GM21576 (cell line): ENCODE measurements at regions not wholly inside any gene's neighbourhood (a gene's known extent, or its start where the extent isn't known, plus 50 kb on each side); places are given as distances from the start of the nearest gene placed in this dataset.

Experiments
- ATAC-seq: cut with Tn5 transposase; IDR thresholded peaks from one replicate; pipeline ENCODE4 v1.9.1; 2021; ENCODE audit warnings: mild to moderate bottlenecking, moderate library complexity; ENCODE audit not compliant: unreplicated experiment

- no peak for ATAC-seq
Observed at GRCh38 chr5:58403822-58404433, 56.0 kb downstream of the PLK2 start.

GRCh38 chr5:58401701-58402100 lies 58.2 kb downstream of the PLK2 start:
- no peak for ATAC-seq

GRCh38 chr5:58400737-58401136 lies 59.1 kb downstream of the PLK2 start:
- ATAC-seq: no peak

- no peak for ATAC-seq
Observed at GRCh38 chr5:58399951-58400350, 59.9 kb downstream of the PLK2 start.

GRCh38 chr5:58394339-58394738 lies 65.5 kb downstream of the PLK2 start:
- ATAC-seq: no peak

GRCh38 chr5:58393716-58394115 lies 66.2 kb downstream of the PLK2 start:
- ATAC-seq: no peak

GRCh38 chr5:58392496-58392895 lies 67.4 kb downstream of the PLK2 start:
- ATAC-seq: no peak

GRCh38 chr5:58383448-58383847 lies 76.4 kb downstream of the PLK2 start:
- no peak for ATAC-seq

GRCh38 chr5:58382131-58382534 lies 77.8 kb downstream of the PLK2 start:
- no peak for ATAC-seq

GRCh38 chr5:58381566-58381965 lies 78.3 kb downstream of the PLK2 start:
- no peak for ATAC-seq

GRCh38 chr5:58380655-58381054 lies 79.2 kb downstream of the PLK2 start:
- no peak for ATAC-seq

- no peak for ATAC-seq
Observed at GRCh38 chr5:58378613-58379390, 81.1 kb downstream of the PLK2 start.

- no peak for ATAC-seq
Observed at GRCh38 chr5:58370606-58371005, 89.3 kb downstream of the PLK2 start.

- no peak for ATAC-seq
Observed at GRCh38 chr5:58369513-58370190, 90.2 kb downstream of the PLK2 start.

GRCh38 chr5:58366461-58366860 lies 93.4 kb downstream of the PLK2 start:
- no peak for ATAC-seq

- no peak for ATAC-seq
Observed at GRCh38 chr5:58365791-58366190, 94.1 kb downstream of the PLK2 start.

GRCh38 chr5:58363461-58364249 lies 96.2 kb downstream of the PLK2 start:
- ATAC-seq: no peak

GRCh38 chr5:58362135-58362534 lies 97.8 kb downstream of the PLK2 start:
- ATAC-seq: no peak

GRCh38 chr5:58360794-58361193 lies 99.1 kb downstream of the PLK2 start:
- no peak for ATAC-seq

- ATAC-seq: no peak
Observed at GRCh38 chr5:58359981-58360380, 99.9 kb downstream of the PLK2 start.

- ATAC-seq: no peak
Observed at GRCh38 chr5:58358501-58359178, 101.2 kb downstream of the PLK2 start.
